Endodermal cell (in vitro differentiated cells): ENCODE measurements at regions not wholly inside any gene's neighbourhood (a gene's known extent, or its start where the extent isn't known, plus 50 kb on each side); places are given as distances from the start of the nearest gene placed in this dataset.

Experiments used
- DNase-seq: peaks from one replicate; pipeline ENCODE4 v3.0.0-alpha.2; 2017
- H3K27ac ChIP-seq: 2 replicates; pipeline ENCODE4 v1.5.1; 2013; ENCODE audit warnings: mild to moderate bottlenecking, low read depth, low read length, moderate library complexity
- H3K27me3 ChIP-seq: 2 replicates; pipeline ENCODE4 v1.6.1; 2013; ENCODE audit warnings: mild to moderate bottlenecking, low read length, moderate library complexity; ENCODE audit not compliant: insufficient read depth, control insufficient read depth, poor library complexity, severe bottlenecking
- H3K36me3 ChIP-seq: 2 replicates; pipeline ENCODE4 v1.7.0; 2013; ENCODE audit warnings: mild to moderate bottlenecking, low read length, moderate library complexity; ENCODE audit not compliant: control insufficient read depth, insufficient read depth
- H3K4me1 ChIP-seq: one replicate; pipeline ENCODE4 v1.7.0; 2013; ENCODE audit warnings: low read length; ENCODE audit not compliant: control insufficient read depth, insufficient read depth
- H3K4me3 ChIP-seq: 2 replicates; pipeline ENCODE4 v1.5.1; 2013; ENCODE audit warnings: mild to moderate bottlenecking, low read length, moderate library complexity
- H3K9ac ChIP-seq: 2 replicates; pipeline ENCODE4 v1.6.1; 2013; ENCODE audit warnings: mild to moderate bottlenecking, low read length, moderate library complexity; ENCODE audit not compliant: poor library complexity, severe bottlenecking; ENCODE audit errors: extremely low read depth
- H3K9me3 ChIP-seq: 2 replicates; pipeline ENCODE4 v1.6.1; 2013; ENCODE audit warnings: mild to moderate bottlenecking, low read length, moderate library complexity; ENCODE audit not compliant: control insufficient read depth
- H3K27ac Mint-ChIP-seq: 2 replicates; pipeline ENCODE4 v1.8.0; 2020; ENCODE audit warnings: mixed read lengths
- H3K27me3 Mint-ChIP-seq: 2 replicates; pipeline ENCODE4 v1.8.0; 2021; ENCODE audit warnings: mild to moderate bottlenecking, mixed read lengths; ENCODE audit not compliant: insufficient read depth
- H3K36me3 Mint-ChIP-seq: 2 replicates; pipeline ENCODE4 v1.8.0; 2020; ENCODE audit warnings: low read depth, mixed read lengths
- H3K4me1 Mint-ChIP-seq: 2 replicates; pipeline ENCODE4 v1.8.0; 2020; ENCODE audit warnings: mixed read lengths
- H3K4me3 Mint-ChIP-seq: 2 replicates; pipeline ENCODE4 v1.8.0; 2020; ENCODE audit warnings: mild to moderate bottlenecking, moderate library complexity, mixed read lengths
- H3K9me3 Mint-ChIP-seq: 2 replicates; pipeline ENCODE4 v1.8.0; 2020; ENCODE audit warnings: mild to moderate bottlenecking, mixed read lengths
- CTCF ChIP-seq: fragments of 200-600 bp; sonication (generic); conservative IDR thresholded peaks from 2 replicates; pipeline ENCODE4 v1.5.0; 2021; ENCODE audit warnings: antibody characterized with exemption, mild to moderate bottlenecking
- WGBS, 2 experiments: methylation state at CpG; one replicate each; pipeline versions ENCODE4 v1.1.5 to v1.1.7; 2013; ENCODE audit warnings: missing lambda C conversion rate in 2 of 2, mixed read lengths in 1 of 2; ENCODE audit not compliant: insufficient coverage in 1 of 2, insufficient read length in 1 of 2; 5-methylcytosine and 5-hydroxymethylcytosine counted together

- Mint-ChIP-seq H3K4me1 (no peaks in the 10 kb centered on the region), H3K9me3 (no peaks in the 10 kb centered on the region), H3K27ac (no peak overlapping the region), H3K36me3 (no peaks in the 10 kb centered on the region), H3K4me3 (no peak overlapping the region), H3K27me3 (no peaks in the 10 kb centered on the region)
- H3K4me3 ChIP-seq, result no peak overlapping the region
- no peaks in the 10 kb centered on the region for H3K36me3 ChIP-seq
- H3K4me1 ChIP-seq, result no peaks in the 10 kb centered on the region
- no peak for TF ChIP-seq CTCF
- H3K9me3 ChIP-seq, result no peaks in the 10 kb centered on the region
- no peak overlapping the region for H3K9ac ChIP-seq
- H3K27ac ChIP-seq, result no peak overlapping the region
- no peaks in the 10 kb centered on the region for H3K27me3 ChIP-seq
- DNase-seq, result no peak
- WGBS, 2 experiments, result no CpG with 5 or more reads among the region's 1 CpG
Observed at GRCh38 chr6:22694092-22694724, 124.8 kb downstream of the HDGFL1 start.

DNA sequence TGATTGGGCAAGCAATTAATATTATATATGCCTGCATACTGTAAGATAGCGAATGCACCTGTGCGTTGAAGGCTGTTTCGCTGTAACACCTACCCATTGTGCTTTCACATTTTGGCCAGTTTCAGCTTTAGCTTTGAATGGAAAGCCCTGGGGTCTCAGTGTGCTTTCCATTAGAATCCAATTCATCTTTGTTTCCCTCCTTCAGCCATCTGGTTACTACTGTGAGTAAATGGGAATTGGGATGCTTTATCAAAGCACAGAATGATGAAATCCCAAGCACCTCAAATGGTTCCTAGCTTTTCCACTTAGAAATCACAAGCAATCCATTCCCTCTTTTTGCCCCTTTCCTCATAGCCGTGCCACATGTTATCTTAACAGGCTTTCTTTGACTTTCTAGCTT, 127.1 kb downstream of the HDGFL1 start:
- WGBS, 2 experiments, result 92 to 100% methylated on average over 4 of the region's 4 CpGs
- TF ChIP-seq CTCF, result no peak
- no peak overlapping the region for H3K27ac ChIP-seq
- no peaks in the 10 kb centered on the region for H3K36me3 ChIP-seq
- Mint-ChIP-seq H3K4me1 (peaks cover 4% of the 10 kb centered on the region), H3K27ac (no peak overlapping the region), H3K9me3 (no peaks in the 10 kb centered on the region), H3K4me3 (no peak overlapping the region), H3K36me3 (no peaks in the 10 kb centered on the region), H3K27me3 (no peaks in the 10 kb centered on the region)
- no peaks in the 10 kb centered on the region for H3K27me3 ChIP-seq
- no peak overlapping the region for H3K4me3 ChIP-seq
- DNase-seq, result no peak
- H3K9me3 ChIP-seq, result peaks cover 20% of the 10 kb centered on the region
- H3K4me1 ChIP-seq, result no peaks in the 10 kb centered on the region
- H3K9ac ChIP-seq, result no peak overlapping the region

- H3K36me3 ChIP-seq, result no peaks in the 10 kb centered on the region
- no peak overlapping the region for H3K27ac ChIP-seq
- no peaks in the 10 kb centered on the region for H3K9me3 Mint-ChIP-seq
- peaks cover 4% of the 10 kb centered on the region for H3K4me1 Mint-ChIP-seq
- no peak for TF ChIP-seq CTCF
- no peak for DNase-seq
- H3K4me1 ChIP-seq, result no peaks in the 10 kb centered on the region
- H3K27me3 ChIP-seq, result no peaks in the 10 kb centered on the region
- peaks cover 20% of the 10 kb centered on the region for H3K9me3 ChIP-seq
- no peak overlapping the region for H3K27ac Mint-ChIP-seq
- no peak overlapping the region for H3K9ac ChIP-seq
- H3K27me3 Mint-ChIP-seq, result no peaks in the 10 kb centered on the region
- no peak overlapping the region for H3K4me3 Mint-ChIP-seq
- WGBS, 2 experiments, result 87 to 100% methylated on average over 1 to 2 of the region's 2 CpGs
- H3K4me3 ChIP-seq, result no peak overlapping the region
- no peaks in the 10 kb centered on the region for H3K36me3 Mint-ChIP-seq
Observed at GRCh38 chr6:22697306-22697705, 127.9 kb downstream of the HDGFL1 start.
